GM12874 (cell line): ENCODE measurements at regions not wholly inside any gene's neighbourhood (a gene's known extent, or its start where the extent isn't known, plus 50 kb on each side); places are given as distances from the start of the nearest gene placed in this dataset.
A peak's percentile ranks its signal among the peaks of the same experiment; 100 is the strongest.

Source experiments
- TF ChIP-seq, protein P1 (sequence below): IDR thresholded peaks from 2 replicates; pipeline ENCODE4 v1.5.1; 2011; ENCODE audit warnings: low read depth, mild to moderate bottlenecking, control low read depth, low read length, moderate library complexity; ENCODE audit not compliant: insufficient read depth

DNA sequence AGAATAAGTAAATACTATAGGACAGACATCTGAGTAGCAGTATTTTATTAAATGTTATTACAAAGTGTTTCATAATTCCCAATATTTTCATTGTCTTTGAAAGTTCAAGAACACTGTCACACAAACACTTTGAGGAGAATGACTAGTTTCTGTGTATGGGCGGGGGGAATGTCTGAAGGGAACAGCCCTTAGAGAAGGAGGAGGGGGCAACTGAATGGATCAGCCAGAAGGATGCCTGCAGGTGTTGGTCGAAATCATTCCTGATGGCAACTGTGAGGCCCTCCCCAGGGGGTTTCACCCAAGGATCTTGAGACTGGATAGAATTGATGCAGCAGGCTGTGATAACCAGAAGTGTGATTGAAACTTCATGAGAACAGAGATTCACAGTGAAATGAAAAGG is 223.2 kb upstream of the C1orf87 start:
- TF ChIP-seq, protein P1, sequence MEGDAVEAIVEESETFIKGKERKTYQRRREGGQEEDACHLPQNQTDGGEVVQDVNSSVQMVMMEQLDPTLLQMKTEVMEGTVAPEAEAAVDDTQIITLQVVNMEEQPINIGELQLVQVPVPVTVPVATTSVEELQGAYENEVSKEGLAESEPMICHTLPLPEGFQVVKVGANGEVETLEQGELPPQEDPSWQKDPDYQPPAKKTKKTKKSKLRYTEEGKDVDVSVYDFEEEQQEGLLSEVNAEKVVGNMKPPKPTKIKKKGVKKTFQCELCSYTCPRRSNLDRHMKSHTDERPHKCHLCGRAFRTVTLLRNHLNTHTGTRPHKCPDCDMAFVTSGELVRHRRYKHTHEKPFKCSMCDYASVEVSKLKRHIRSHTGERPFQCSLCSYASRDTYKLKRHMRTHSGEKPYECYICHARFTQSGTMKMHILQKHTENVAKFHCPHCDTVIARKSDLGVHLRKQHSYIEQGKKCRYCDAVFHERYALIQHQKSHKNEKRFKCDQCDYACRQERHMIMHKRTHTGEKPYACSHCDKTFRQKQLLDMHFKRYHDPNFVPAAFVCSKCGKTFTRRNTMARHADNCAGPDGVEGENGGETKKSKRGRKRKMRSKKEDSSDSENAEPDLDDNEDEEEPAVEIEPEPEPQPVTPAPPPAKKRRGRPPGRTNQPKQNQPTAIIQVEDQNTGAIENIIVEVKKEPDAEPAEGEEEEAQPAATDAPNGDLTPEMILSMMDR, result no peak

- TF ChIP-seq, protein P1, result no peak
Measured at GRCh38 chr1:60292140-60292539, 218.6 kb upstream of the C1orf87 start.

DNA sequence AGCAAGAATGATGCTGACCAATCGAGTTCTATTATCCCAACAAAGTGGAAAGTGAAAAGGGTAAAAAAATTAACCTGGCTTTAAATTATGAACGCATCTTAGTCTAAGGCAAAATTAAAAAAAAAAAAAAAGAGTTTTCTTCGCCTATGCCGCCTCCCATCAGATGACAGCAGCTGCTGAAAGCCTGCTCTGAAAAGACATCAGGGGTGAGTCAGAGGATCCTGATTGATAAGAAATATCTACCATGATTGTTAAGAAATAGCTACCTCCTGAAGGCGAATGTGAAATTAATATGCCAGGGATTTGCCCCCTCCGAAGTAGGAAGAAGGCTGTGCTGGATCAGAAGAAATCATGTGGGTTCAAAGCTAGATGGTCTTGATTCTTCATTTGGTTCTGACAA is 216.8 kb upstream of the C1orf87 start:
- TF ChIP-seq, protein P1, result no peak

GRCh38 chr1:60287536-60287935 is 214.0 kb upstream of the C1orf87 start:
- TF ChIP-seq, protein P1, result no peak

DNA sequence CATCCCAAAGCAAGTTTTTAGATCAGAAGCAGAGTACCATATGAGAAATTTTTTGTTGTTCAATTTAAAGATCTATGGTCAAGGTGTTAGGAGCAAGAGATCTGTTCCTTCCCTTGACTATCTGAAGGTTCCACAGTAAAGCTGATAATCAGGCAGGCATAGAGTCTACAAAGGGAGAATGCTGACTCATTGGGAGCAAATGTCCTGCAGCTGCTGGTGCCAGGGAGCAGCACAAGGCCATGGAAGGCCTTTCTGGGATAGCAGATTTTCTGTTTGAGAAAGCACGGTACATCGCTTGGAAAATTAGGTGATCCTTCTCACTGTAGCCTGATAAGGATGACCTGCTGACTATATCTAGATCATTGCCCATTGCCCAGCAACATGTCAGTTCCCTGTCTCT is 210.1 kb upstream of the C1orf87 start:
- TF ChIP-seq, protein P1, result no peak

DNA sequence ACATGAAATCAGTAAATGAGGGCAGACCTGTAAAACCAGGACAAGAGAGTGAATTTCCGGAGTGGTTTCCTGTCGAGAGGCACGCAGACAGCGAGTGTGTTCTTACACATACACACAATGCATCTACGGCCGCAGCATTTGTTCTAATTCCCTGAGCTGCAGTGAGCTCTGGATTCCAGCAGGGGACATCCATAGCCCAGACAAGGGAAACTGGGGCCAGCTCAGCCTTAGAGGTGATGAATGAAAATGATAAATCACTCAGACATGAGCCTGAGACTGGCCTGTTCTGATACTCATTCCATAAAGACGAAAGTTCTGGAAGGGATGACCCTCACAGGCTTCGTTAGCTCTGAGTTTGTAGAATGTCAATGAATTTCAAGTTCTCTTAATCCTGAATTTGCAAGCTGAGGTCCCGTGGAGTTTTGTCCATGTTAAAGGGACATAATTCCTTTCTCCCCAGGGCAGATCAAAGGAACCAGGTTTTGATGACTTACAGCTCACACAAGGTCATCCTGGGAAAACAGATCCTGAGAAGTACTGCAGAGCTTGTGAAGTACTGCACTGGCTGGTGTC is 207.9 kb upstream of the C1orf87 start:
- TF ChIP-seq, protein P1, result peak; percentile 80

DNA sequence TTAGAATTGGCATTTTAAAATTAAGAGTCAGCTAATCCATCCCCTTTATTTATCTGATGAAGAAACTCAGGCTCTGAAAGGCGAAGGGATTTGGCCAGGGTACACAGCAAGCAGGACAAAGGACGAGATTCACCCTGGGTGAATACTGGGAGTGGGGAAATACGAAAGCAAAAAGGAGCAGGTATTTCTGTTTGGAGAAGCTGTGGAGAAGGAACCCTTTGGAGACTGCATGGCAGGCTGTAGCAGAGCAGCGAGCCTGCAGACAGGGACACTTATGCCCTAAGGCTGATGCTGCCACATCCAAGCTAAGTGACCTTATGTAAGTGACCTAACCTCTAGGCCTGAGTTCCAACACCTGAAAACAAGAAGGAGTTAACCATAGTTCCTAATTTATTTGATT is 207.2 kb upstream of the C1orf87 start:
- TF ChIP-seq, protein P1, result no peak
